HG03565 (cell line): ENCODE measurements at regions not wholly inside any gene's neighbourhood (a gene's known extent, or its start where the extent isn't known, plus 50 kb on each side); places are given as distances from the start of the nearest gene placed in this dataset.
"Not testable (repeated sequence)": the region's sequence is repeated elsewhere in the genome, so short reads cannot be mapped to it uniquely, and the experiment has no call there.

ENCODE experiments used
- ATAC-seq: cut with Tn5 transposase; IDR thresholded peaks from one replicate; pipeline ENCODE4 v1.9.1; 2021; ENCODE audit warnings: mild to moderate bottlenecking, moderate library complexity; ENCODE audit not compliant: unreplicated experiment

DNA sequence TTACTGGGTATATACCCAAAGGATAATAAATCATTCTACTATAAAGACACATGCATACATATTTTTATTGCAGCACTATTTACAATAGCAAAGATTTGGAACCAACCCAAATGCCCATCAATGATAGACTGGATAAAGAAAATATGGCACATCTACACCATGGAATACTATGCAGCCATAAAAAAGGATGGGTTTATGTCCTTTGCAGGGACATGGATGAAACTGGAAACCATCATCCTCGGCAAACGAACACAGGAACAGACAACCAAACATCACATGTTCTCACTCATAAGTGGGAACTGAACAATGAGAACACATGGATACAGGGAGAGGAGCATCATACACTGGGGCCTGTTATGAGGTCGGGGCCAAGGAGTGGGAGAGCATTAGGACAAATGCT lies 665.0 kb upstream of the KCNMB2 start:
- not testable (repeated sequence) for ATAC-seq

GRCh38 chr3:177878192-177878591 lies 658.0 kb upstream of the KCNMB2 start:
- no peak for ATAC-seq

GRCh38 chr3:177878957-177879356 lies 657.3 kb upstream of the KCNMB2 start:
- ATAC-seq: no peak

GRCh38 chr3:177881351-177881750 lies 654.9 kb upstream of the KCNMB2 start:
- ATAC-seq: no peak

GRCh38 chr3:177882124-177882648 lies 654.0 kb upstream of the KCNMB2 start:
- ATAC-seq: no peak

DNA sequence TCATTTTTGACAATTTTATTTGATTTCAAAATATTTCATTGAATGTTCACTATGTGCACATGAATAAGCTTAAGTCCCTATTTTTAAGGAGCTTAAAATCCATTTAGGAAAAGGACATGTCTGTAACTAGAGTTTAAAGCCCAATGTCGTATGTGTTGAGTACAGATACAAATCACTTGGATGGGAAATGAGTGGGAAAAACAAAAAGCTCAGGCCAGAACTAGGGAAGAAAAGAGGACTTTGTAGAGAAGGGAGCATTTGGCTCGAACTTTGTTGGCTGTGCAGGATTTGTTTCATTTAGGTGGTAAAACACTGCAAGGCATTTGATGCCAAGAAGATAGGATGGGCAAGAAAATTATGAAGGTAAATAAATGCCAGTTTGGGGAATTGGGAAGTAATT lies 653.1 kb upstream of the KCNMB2 start:
- ATAC-seq: no peak

DNA sequence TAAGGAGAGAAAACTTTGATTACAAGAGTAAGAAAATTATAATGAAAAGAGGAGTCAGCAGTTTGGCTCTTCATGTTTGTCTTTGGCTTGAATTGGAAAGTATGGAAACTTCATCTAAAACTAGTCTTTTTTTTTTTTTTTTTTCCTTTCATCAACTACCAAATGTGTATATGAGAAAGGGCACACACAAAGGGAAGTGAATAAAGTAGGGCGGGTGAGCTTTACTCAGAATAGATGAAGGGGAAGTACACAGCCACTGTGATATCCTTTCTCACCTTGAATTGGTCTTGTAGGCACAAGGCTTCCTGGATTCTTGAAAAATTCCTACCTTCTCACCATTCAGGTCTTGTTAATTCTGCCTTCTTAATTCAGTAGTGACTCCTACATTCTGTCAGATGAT lies 652.3 kb upstream of the KCNMB2 start:
- no peak for ATAC-seq

- ATAC-seq: no peak
Measured at GRCh38 chr3:177885063-177885462, 651.2 kb upstream of the KCNMB2 start.

DNA sequence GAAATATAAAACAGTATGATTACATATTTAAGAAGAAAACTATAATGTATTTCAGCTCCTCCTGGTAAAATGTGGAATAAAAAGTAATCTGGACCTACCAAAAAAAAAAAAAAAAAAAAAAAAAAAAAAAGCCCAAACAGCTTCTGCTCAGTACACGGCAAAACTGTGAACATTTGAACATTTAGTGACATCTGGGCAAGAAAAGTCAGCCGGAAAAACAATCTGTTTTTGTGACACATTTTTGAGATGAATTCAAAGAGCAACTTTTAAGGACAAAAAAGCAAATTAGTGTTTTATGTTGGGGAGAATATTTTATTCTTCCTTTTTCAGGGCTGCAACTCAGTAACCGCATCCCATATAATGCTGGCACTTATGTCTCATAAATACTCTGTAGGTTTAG lies 649.7 kb upstream of the KCNMB2 start:
- ATAC-seq: no peak

DNA sequence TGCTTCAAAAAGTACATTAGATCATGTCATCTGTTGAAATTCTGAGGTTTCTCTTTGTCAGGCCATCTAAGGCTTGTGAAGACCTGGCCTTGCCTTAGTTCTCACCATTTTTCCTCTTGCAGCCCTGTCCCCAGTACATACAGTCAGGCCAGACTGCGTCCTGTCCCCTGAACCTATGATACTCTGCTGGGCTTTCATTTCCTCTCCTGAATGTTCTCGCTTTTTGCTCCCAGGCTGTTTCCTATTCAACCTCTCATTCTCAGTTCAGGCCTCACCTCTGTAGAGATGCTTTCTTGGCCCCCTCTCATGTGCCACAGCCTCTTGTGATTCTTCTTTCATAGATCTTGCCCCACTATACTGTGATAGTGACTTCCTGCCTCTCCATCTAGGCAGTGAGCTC lies 648.8 kb upstream of the KCNMB2 start:
- peak; percentile 35 for ATAC-seq

DNA sequence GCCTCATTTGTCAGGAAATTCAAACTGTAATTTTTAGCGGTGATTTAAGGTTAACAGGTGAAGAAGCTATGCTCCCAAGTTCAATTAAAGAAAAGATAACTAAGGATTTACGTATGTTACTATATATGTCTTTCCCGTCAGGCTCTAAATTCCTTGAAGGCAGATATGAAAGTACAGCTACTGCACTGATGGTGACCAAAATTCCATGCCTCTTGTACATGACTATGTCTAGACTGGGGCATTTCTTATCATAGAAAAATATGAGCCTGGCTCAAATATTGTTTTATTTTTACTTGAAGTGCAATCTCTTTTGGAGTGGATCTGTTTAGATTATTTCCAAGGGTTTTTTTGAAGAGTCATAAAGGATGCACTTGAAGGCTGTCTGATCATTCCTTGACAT lies 647.1 kb upstream of the KCNMB2 start:
- ATAC-seq: no peak

- ATAC-seq: no peak
Measured at GRCh38 chr3:177889652-177890358, 646.4 kb upstream of the KCNMB2 start.

DNA sequence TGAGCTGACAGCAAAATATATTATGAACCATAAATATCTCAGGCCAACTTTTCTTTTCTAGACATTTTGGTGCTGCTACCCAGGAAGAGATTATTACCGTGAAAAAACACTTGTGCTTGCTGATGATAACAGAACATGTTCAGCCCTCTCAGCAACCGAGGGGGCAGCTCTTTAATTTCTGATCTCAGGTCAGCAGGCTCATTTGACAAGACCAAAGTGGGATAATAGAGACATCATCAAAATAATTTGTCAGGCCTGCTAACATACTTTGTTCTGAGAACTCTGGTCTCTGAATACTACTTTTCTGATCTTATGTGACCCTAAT lies 645.9 kb upstream of the KCNMB2 start:
- no peak for ATAC-seq

- ATAC-seq: not testable (repeated sequence)
Measured at GRCh38 chr3:177891569-177891968, 644.7 kb upstream of the KCNMB2 start.

- no peak for ATAC-seq
Measured at GRCh38 chr3:177893331-177893730, 642.9 kb upstream of the KCNMB2 start.

DNA sequence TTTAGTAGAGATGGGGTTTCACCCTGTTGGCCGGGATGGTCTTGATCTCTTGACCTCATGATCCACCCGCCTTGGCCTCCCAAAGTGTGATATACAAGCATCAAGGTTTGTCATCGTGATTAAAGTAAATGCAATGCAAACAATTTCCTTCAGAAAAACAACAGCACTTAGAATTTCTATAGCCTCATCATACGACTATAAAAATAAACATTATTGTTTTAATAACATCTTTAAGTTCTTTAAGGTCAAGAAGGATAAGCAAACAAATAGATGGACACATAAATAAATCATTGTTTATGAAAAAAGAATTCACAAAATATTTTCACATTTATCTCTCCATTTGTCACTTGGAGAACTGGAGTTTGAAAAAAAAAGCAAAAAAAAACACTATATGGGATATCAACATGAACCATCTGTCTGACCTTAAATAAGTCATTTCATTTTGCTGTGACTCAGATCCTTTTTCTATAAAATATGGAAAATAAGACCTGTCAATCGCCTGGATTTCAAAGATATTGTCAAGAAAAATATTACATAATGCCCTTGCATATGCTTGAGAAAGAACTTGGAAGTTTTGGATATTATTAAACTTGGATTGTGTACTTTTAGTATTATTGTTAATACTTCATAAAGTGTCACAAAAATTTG lies 642.0 kb upstream of the KCNMB2 start:
- no peak for ATAC-seq

DNA sequence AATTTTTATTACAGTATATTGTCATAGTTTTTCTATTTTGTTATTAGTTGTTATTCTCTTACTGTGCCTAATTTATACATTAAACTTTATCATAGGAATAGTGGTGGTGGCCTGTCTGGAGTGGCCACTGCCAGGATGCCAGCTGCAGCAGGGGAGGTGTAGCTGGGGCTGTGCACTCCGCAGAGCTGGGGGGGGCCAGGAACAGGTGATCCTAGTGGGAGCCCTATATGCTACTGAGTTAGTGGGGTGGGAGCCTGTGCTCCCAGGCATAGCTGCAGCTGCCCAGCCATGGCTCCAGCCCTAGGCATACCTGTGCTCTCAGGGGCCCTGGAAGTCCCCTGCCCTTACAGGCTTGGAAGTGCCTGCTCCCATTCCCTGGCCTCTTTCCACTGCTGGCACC lies 638.1 kb upstream of the KCNMB2 start:
- ATAC-seq: no peak

DNA sequence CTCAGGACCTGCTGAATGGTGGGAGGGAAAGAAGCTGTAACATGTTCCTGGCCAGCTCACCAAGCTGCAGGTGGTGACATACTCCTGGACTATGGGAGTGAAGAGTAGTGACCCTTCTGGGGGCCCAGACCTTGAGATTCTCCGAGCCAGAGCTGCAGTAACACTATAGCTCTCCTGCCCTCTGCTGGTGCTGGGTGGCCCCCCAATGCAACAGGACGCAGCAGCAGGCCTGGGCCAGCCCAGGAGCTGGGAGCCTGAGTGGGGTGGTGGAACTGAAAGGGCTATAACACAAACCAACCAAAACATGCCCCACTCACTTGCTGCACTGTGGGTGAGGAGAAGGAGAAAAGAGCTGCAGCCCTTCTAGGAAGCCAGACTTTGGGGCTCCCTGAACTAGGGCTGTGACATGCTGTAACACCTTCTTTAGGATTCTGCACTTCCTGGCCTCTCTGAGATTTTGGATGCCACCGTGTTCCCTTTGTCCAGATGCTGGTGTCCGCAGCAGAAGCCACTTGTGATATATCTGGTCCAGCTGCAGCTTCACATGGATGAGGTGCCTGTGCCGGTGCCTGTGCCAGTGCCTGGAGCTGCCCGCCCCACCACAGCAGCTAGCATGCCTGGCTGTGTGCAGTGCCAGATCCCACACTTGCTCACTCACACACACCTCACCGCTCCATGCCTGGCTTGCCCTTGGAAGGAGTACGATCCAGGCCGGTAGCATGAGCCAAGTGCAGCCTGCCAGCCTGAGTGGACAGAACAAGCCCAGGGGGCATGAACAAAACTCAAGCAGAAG lies 636.8 kb upstream of the KCNMB2 start:
- no peak for ATAC-seq

DNA sequence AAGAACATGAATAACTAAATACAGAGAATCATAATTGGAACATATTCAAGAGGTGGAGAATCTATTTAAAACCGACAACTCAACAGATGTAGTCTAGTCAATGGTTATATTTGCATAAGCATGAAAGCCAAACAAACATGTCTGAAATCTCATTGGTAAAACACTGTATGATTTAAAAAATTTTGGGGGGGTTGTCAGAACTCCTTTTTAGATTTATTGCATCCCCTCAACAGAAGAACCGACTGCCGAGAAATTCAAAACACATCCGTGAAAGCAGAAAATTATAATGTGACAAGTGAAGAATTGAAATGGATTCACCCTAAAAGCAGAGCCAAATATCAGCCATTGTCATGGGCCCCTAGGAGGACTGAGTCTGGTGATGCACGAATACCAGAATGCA lies 633.4 kb upstream of the KCNMB2 start:
- no peak for ATAC-seq

GRCh38 chr3:177904621-177905020 lies 631.6 kb upstream of the KCNMB2 start:
- no peak for ATAC-seq

DNA sequence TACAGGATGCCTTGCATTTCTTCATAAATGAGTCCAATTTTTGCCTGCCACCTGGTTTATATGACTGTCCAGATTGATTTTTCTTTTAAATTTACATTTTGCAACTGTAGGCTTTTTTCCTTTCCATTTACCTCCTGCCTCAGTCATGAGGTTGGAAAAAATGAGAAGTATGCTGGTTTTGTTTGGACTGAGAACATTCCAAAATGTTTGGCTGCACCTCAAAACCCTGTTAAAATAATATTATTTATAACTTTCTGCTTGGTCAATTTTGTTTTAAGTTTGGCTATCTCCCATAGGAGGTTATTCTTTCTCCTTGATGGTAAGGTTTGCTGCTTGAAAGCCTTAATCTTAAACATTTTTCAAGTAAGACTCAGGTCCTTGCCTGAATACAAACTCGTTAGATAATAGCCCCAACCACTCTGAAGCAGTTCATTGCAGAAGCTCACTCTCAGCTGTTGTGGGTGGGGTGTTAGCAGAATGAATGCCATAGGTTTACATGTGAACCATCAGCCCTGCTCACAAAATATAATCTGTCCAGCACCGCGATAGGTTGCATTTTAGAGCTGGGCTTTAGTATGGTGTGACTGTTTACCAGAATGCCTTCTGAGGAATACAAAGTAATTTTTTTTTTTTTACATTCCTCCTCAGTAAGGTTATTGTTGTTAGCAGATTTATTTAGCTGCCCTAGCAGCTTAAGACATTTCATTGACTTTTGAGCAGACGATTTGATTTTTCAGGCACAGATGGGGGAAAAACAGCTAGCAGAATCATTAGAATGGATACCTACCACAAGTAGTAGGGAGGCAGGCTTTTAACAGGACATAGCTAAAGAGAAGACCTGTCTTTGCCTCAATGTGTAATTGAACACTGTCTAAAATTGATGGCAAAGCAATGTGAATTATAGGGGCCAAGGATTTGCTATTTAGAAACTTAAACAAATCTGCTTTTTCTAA lies 630.8 kb upstream of the KCNMB2 start:
- ATAC-seq: no peak
